Activated CD4-positive, alpha-beta T cell treated with anti-CD3 and anti-CD28 coated beads for 4 hours (primary cell): ENCODE measurements at regions not wholly inside any gene's neighbourhood (a gene's known extent, or its start where the extent isn't known, plus 50 kb on each side); places are given as distances from the start of the nearest gene placed in this dataset.
"Not testable (repeated sequence)": the region's sequence is repeated elsewhere in the genome, so short reads cannot be mapped to it uniquely, and the experiment has no call there.

Experiments
- DNase-seq, 2 donors: peaks; one replicate each; pipeline ENCODE4 v3.0.0-alpha.2; 2020

GRCh38 chrX:110962451-110962850, 133.5 kb upstream of the PAK3 start:
- DNase-seq = no peak

DNA sequence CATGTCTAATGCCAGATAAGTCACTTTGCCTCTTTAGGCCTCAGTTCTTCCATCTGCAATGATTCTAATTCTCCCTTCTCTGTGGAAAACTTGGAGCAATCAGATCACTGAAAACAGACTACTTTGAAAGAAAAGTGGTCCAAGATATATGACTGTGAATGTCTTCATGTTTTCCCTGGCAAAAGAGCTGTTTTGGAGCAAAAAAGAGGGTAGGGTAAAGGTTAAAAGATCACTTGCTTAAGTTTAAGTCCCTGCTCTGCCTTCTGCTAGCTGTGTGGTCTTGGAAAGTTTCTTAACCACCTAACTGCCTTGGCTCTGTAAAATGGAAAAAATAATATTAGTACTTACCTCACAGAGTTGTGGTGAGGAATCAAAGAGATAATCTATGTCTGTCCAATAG, 140.3 kb upstream of the PAK3 start:
- DNase-seq = no peak

DNA sequence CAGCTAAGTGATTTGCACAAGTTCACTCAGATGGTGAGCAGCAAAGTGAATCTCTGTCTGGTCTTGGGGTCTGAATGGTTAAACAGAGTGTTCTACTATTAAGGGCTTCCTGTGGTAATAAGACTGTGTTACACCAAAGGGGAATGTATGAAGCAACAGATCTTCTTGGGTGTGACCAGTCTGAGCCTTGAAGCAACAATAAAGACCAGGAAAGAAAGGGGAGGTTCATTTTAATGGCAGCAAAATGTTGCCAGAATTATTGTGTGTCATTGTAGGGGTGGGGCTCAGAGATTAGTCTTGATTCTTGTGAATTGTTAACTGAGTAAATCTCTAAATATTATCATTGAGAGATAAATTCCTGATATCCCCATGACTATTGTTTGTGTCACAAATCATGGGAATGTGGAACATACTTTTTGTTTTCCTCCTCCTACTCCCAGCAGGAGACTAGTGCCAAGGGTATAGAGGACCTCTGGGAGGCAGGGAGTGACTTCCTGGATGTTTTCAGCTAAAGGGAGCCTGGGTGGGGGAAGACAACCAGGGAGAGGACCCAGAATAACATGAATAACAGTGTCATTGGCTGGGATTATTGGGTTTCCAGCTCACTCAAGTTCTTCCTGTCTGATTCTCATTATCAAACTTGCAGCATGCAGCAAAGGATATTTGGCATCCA, 141.4 kb upstream of the PAK3 start:
- DNase-seq = no peak

DNA sequence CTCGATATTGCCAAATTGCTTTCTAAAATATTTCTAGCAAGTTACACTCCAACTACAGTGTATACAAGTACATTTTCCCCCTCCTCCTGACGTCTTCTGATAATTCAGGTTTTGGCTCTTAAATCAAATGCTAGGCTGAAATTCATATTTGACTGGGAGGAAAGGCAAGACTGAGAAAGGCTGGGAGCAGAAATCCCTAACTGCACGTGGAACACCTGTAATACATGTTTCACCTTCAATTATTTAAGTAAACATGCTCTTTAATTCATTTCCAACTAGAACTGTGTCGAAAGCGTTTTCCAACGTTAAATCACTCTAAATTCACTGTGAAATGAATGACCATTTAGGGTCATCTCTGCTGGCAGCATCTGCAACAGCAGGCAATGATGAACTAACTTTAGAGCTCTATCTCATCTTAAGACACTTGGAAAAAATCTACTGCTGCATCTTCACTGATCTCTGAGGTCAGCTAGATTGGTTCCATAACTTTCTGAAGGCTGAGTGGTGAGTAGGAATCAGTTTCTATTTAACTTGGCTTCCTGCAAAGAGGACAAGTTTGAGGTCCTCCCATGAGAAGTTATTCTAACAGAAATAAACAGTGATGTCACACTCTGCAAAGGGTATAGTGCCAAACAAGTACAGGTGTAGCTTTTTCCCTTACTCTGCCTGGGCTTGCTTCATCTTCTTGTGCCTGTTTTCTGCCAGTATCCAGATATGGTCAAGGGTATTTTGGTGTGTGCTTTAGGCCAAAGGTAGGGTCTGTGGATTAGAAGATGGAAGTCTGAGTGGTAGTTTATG, 144.3 kb upstream of the PAK3 start:
- DNase-seq = no peak

DNA sequence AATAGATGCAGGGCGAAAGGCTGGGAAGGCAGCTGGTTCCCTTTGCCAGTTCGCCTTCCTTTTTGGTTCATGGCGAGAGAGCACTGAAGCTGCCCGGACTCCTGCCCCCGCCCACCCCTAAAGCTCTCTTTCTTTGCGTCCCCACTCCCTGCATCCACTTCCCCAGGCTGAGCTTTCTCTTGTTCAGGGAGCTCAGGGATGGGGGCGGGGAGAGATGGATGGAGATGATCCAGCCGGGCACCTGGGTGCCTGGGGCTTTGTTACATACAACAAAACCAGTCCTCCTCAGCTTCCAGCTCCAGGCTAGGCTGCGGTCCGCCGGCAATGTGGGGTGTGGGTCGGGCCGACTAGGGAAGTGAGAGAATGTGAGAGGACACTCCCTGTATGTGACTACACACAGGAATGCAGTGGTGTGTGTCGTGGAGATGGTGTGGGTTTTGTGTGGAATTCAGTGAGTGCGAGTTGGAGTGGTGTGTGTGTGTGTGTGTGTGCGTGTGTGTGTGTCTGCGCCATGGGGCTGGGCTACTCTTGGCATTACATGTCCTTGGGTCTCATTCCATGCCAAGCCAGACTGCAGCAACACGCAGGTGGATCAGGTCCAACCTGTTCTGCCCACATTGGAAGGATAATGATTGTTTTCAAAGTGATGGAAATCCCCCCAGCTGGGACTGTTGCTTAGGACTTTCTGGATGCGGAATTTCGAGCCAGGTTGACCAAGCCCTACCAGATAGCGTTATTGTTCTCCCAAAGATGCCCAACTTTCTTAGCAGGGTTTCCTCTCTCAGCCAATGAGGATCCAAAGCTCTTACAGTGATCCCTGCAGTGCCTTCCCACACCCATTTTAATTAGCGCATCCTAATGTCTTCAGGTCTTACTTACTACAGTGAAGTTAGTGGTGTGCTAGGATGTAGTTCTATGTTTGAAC, 149.4 kb upstream of the CHRDL1 start:
- no peak for DNase-seq

DNA sequence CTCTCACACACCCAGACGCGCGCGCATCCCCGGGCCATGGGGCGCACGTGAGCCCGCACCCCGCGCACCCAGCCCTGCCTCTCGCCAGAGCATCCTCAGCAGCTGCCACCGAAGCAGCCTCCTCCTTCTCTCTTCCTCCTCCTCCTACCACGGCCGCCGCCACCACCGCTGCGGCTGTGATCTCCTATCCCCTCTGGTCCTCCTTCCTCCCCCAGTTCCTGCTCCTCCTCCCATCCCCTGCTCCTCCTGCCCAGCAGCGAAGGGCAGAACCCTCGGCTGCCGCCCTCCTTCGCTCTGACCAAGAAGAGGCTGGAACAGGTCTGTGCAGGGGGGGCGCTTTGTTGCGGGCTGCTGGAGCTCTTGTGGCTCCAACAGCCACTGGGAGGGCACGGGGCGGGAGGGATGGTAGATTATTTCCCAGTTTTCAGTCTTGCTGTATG, 148.7 kb upstream of the CHRDL1 start:
- no peak for DNase-seq

DNA sequence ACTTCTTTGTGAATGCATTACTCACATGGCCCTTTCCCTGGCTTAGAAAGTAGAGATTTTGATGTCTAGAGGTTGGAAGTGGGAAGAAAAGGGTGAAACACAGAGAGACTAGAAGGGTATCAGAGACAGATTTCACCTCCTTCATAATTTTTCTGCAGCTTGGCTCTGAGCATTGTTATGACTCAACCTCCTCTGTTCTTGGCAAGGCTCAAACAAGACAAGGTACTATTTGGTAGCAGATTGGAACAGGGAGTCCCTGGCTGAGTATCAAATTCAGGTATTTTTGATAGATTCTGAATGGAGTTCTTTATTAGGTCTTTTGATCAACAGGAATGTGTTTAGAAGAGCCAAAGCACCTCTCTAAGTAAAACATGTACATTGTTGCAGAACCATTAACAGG, 146.3 kb upstream of the CHRDL1 start:
- DNase-seq = no peak

DNA sequence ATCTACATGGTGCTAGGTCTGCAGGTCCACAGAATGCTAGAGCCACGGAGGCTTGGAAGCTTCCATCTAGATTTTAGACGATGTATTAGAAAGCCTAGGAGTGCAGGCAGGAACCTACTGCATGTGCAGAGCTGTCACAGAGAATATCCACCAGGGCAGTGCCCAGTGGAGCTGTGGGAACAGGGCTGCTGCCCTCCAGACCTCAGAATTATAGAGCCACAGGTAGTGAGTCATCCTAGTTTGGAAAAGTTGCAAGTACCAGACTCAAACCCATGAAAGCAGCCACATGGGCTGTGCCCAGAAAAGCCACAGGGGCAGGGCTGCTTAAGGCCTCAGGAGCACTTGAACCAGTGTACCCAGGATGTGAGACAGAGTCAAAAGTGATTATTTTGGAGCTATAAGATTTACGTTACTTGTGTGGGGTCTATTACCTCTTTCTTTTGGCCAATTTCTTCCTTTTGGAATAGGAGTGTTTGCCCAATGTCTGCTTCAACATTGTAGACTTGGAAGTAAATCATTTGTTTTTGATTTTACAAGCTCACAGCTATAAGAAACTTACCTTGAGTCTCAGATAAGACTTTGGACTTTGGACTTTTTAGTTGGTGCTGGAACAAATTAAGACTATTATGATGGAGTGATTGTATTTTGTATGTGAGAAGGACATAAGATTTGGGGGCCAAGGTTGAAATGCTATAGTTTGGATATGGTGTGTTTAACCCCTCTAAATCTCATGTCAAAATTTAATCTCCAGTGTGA, 143.5 kb upstream of the CHRDL1 start:
- no peak for DNase-seq

GRCh38 chrX:110924871-110925270, 129.3 kb upstream of the CHRDL1 start:
- DNase-seq = no peak

GRCh38 chrX:110920991-110921390, 125.4 kb upstream of the CHRDL1 start:
- DNase-seq = no peak

DNA sequence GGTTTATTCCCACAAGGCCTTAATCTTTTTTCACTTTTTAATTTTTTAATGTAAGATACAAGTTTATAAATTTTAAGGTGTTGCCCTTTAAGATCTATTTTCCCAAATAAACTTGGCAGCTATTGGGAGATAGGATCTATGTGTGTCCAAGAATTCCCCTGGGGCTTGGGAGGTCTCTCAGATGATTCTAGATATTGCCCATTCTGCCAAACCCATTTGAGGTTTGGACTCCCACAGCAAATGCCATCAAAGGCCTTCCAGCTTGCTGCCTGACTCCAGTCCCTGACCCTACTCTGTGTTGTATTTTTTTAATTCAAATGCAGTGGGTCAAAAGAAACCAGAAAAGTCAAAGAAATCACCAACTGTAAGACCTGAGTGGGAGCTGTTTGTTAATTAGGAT, 120.0 kb upstream of the CHRDL1 start:
- DNase-seq = no peak

- no peak for DNase-seq
Measured at GRCh38 chrX:110915111-110915510, 119.5 kb upstream of the CHRDL1 start.

DNA sequence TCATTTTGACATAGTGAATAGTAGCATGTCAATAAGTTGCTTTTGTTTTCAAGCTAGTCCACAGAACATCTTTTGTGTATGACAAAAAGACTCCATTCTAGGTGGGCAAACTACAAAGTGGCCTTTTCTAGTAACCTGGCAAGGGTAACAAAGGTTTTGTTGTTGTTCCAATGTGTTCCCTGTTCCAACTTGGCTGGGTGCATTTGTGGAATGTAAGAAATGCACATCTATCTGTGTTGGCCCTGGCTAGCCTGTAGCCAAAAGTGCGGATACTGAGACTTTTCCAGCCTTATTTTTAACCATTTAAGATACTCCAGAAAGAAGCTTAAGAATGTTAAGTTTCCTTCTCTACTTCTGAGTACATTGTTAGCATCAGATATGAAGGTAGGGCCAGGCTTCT, 118.7 kb upstream of the CHRDL1 start:
- no peak for DNase-seq

DNA sequence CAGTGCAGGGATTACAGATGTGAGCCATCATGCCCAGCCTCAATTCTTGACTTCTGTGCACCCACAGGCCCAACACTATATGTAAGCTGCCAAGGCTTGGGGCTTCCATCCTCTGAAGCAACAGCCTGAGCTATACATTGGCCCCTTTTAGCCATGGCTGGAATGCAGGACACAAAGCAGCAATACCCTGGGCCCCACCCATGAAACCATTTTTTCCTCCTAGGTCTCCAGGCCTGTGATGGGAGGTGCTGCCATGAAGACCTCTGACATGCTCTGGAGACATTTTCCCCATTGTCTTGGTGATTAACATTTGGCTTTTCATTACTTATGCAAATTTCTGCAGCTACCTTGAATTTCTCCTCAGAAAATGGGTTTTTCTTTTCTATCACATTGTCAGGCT, 109.1 kb upstream of the CHRDL1 start:
- DNase-seq = not testable (repeated sequence)

GRCh38 chrX:110881971-110882370, 86.4 kb upstream of the CHRDL1 start:
- no peak for DNase-seq

GRCh38 chrX:110877326-110877725, 81.7 kb upstream of the CHRDL1 start:
- DNase-seq = no peak

DNA sequence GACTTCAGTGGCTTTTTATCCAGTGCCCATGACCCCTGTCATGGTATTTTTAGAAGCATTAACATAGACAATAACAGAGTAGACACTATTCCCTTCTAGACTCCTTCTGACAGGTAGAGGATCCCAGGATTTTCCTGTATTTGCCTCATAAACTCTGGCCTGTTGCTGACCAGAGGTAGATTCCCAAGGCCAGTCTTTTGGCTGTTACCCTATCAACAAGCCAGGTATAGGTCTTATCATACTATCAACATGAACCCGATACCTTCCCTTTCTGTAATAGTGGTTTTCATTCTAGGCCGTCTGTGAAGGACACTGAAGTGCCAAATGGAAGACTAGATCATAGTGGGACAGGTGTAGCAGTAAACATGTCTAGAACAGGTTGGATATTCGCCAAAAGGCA, 76.2 kb upstream of the CHRDL1 start:
- DNase-seq = no peak

DNA sequence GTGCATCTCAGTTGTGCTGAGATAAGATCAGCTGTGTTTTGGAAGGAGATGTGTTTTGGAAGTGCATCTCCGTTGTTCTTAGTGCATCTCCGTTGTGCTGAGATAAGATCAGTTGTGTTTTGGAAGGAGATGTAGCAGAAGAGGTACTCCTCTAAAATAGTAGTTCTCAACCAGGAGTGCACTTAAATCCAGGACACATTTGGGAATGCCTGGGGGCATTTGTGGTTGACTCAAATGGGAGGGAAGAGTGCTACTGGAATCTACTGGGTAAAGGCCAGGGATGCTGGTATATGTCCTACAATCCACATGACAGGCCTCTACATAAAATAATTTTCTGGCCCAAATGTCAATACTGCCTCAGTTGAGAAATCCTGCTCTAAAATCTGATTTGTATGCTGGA, 70.8 kb upstream of the CHRDL1 start:
- no peak for DNase-seq

DNA sequence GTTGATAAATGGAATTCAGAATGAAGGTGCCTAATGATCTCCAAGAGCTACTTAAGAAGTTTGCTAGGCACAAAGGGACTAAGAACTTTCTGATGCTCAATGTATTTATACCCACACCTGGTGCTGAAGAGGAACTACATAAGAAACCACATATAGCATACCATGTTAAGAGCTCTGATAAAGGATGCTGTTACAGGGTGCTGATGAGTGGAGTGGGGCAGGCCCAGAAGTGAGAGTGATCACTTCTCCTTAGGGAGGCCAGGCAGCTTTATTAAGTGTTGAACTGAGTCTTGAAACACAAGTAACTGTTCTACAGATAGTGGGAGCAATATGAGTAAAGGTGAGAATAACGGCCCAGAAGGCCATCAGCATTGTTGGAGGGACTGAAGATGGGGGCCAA, 68.3 kb upstream of the CHRDL1 start:
- no peak for DNase-seq

- no peak for DNase-seq
Measured at GRCh38 chrX:110858565-110858964, 62.9 kb upstream of the CHRDL1 start.

DNA sequence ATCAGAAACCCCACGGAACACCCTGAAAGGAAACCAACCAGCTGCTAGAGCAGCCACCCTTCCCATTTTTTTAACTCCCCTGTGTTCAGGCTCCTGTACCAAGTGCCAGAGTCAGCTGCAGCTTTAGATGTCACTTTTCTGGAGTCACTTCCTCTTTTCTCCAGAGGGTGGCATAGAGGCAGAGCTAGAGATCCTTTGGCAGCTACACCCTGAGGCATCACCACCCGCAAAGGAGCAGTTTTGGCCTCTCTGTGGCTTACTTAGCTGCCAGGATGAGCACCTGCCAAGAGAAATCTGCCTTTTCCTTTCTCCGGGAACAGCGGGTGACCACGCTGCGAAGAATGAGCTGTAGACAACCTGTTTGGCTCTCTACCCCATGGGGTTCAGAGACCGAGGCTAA, 58.0 kb upstream of the CHRDL1 start:
- DNase-seq = no peak

DNA sequence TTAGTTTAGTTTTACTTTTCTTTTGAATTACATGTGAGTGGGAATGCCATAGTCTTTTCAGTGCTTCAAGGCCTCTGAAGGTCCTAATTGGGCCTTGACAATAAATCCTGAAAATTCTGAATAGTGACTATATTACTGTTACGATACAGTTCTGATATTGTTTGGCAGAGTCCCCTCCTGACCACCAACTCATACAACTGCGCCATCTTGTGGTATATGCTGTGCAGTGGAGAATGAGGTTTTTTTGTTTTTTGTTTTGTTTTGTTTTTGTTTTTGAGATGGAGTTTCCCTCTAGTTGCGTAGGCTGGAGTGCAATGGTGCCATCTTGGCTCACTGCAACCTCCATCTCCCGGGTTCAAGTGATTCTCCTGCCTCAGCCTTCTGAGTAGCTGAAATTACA, 56.6 kb upstream of the CHRDL1 start:
- DNase-seq = no peak

- DNase-seq = no peak
Measured at GRCh38 chrX:110851780-110852179, 56.2 kb upstream of the CHRDL1 start.
